ENCODE measurements at regions not wholly inside any gene's neighbourhood (a gene's known extent, or its start where the extent isn't known, plus 50 kb on each side); places are given as distances from the start of the nearest gene placed in this dataset.

DNA sequence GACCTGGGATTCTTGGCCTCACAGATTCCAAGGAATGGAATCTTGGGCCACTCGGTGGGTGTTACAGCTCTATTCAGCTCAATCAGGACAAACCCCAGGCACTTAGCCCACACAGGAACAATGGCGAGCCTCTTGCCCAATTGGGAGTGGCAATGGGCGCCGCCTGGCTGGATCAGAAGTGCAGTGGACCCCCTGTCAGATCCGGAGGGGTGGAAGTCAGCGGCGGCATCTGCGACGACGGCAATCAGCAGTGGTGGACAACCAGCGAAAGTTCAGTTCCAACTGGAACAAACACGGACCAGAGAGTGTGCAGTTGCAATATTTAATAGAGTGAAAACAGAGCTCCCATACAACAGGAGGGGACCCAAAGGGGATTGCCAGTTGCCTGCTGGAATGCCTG, 378.3 kb downstream of the CDH9 start:
- FAIRE-seq (no peak), DNase-seq (ENCODE audit: insufficient read length, low spot score) (no peak)
- no peak for TF ChIP-seq POLR2AphosphoS5 (IDR thresholded peaks at IDR 0.05; ENCODE audit: low read depth, low read length)
- no peak for TF ChIP-seq POU2F2 (IDR thresholded peaks at IDR 0.05; ENCODE audit: low read depth, low read length)
- TF ChIP-seq TAF1 (IDR thresholded peaks at IDR 0.05; ENCODE audit: low read depth, low read length) = no peak
- no peak for TF ChIP-seq SPI1 (IDR thresholded peaks at IDR 0.05; ENCODE audit: low read depth, low read length)
- TF ChIP-seq PAX5 (IDR thresholded peaks at IDR 0.05; ENCODE audit: insufficient read depth, low read length, severe bottlenecking) = no peak
- TF ChIP-seq POLR2A (IDR thresholded peaks at IDR 0.05; ENCODE audit: low read depth, low read length) = no peak

DNA sequence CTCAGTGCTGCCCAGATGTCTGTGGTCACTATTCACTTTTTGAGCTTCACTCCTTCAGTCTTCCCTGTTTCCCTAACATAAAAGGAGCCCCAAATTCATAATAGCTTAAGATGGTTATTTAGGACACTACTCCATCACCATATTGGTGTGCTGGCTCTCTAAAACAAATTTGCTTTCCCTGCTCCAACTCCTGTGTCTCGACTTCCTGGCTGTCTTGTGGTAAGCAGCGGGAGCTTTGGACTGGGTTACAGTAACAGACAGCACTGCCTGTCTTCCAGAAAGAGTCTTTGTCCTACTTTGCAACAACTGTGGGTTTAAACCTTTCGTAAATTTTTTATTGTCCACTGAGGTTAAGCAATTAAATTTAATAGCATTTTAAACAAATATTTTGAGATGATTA, 389.4 kb downstream of the CDH9 start:
- DNase-seq (ENCODE audit: insufficient read length, low spot score) (no peak), FAIRE-seq (no peak)
- TF ChIP-seq POU2F2 (IDR thresholded peaks at IDR 0.05; ENCODE audit: low read depth, low read length) (no peak), POLR2A (IDR thresholded peaks at IDR 0.05; ENCODE audit: low read depth, low read length) (no peak), PAX5 (IDR thresholded peaks at IDR 0.05; ENCODE audit: insufficient read depth, low read length, severe bottlenecking) (no peak), TAF1 (IDR thresholded peaks at IDR 0.05; ENCODE audit: low read depth, low read length) (no peak), SPI1 (IDR thresholded peaks at IDR 0.05; ENCODE audit: low read depth, low read length) (no peak), POLR2AphosphoS5 (IDR thresholded peaks at IDR 0.05; ENCODE audit: low read depth, low read length) (no peak)

DNA sequence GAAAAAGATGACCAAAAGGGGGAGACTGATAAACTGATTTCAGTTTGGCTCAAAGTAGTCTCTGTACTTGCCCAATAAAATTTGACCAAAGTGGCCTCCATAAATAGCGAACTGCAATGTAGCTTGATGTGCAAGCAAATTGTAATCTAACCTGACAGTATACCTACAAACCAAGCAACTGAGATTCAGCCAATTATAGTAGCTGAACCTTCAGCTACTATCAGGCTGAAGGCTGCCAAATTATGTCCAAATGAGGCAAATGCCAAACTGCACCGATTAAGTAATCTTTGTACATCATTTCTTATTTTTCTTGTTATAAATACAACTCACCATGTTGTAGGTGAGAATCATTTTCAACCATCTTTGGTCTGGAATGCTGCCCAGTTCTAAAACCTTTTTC, 390.6 kb downstream of the CDH9 start:
- DNase-seq (ENCODE audit: insufficient read length, low spot score) = no peak
- TF ChIP-seq POU2F2 (IDR thresholded peaks at IDR 0.05; ENCODE audit: low read depth, low read length) = no peak
- TF ChIP-seq SPI1 (IDR thresholded peaks at IDR 0.05; ENCODE audit: low read depth, low read length) = no peak
- no peak for TF ChIP-seq PAX5 (IDR thresholded peaks at IDR 0.05; ENCODE audit: insufficient read depth, low read length, severe bottlenecking)
- no peak for TF ChIP-seq POLR2AphosphoS5 (IDR thresholded peaks at IDR 0.05; ENCODE audit: low read depth, low read length)
- TF ChIP-seq TAF1 (IDR thresholded peaks at IDR 0.05; ENCODE audit: low read depth, low read length) = no peak
- TF ChIP-seq POLR2A (IDR thresholded peaks at IDR 0.05; ENCODE audit: low read depth, low read length) = no peak
- FAIRE-seq = no peak

DNA sequence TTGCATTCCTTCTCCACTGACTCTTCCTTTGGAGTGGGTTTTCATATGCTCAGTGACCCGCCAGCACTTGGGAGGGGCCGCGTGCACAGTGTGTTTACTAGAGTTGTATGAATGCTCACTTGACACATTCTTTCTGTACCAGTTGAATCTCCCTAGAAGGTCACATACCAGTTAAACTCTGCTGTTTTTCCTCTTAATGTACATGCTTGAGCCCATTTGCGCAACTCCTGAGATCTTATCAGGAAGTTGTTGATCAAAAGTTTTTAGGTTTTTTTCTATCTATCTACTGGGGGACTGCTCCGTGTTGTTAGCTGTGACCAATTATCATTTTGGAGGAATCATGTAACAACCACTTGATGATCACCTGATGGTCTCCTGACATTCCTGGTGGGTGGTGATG, 392.7 kb downstream of the CDH9 start:
- TF ChIP-seq POLR2AphosphoS5 (IDR thresholded peaks at IDR 0.05; ENCODE audit: low read depth, low read length) (no peak), PAX5 (IDR thresholded peaks at IDR 0.05; ENCODE audit: insufficient read depth, low read length, severe bottlenecking) (no peak), TAF1 (IDR thresholded peaks at IDR 0.05; ENCODE audit: low read depth, low read length) (no peak), POU2F2 (IDR thresholded peaks at IDR 0.05; ENCODE audit: low read depth, low read length) (no peak), SPI1 (IDR thresholded peaks at IDR 0.05; ENCODE audit: low read depth, low read length) (no peak), POLR2A (IDR thresholded peaks at IDR 0.05; ENCODE audit: low read depth, low read length) (no peak)
- no peak for FAIRE-seq
- no peak for DNase-seq (ENCODE audit: insufficient read length, low spot score)

DNA sequence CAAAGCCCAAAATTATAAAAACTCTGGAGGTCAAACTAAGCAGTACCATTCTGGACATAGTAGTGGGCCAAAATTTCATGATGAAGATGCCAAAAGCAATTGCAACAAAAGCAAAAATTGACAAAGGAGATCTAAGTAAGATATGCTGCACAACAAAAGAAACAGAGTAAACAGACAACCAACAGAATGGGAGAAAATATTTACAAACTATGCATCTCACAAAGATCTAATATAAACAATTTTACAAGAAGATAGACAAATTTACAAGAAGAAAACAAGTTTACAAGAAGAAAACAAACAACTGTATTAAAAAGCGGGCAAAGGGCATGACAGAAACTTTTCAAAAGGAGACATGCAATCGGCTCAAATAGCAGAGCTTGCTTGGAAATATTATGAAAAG, 396.9 kb downstream of the CDH9 start:
- DNase-seq (ENCODE audit: insufficient read length, low spot score) (no peak), FAIRE-seq (no peak)
- TF ChIP-seq PAX5 (IDR thresholded peaks at IDR 0.05; ENCODE audit: insufficient read depth, low read length, severe bottlenecking) = no peak
- TF ChIP-seq POLR2AphosphoS5 (IDR thresholded peaks at IDR 0.05; ENCODE audit: low read depth, low read length) = no peak
- no peak for TF ChIP-seq TAF1 (IDR thresholded peaks at IDR 0.05; ENCODE audit: low read depth, low read length)
- TF ChIP-seq SPI1 (IDR thresholded peaks at IDR 0.05; ENCODE audit: low read depth, low read length) = no peak
- no peak for TF ChIP-seq POU2F2 (IDR thresholded peaks at IDR 0.05; ENCODE audit: low read depth, low read length)
- no peak for TF ChIP-seq POLR2A (IDR thresholded peaks at IDR 0.05; ENCODE audit: low read depth, low read length)

DNA sequence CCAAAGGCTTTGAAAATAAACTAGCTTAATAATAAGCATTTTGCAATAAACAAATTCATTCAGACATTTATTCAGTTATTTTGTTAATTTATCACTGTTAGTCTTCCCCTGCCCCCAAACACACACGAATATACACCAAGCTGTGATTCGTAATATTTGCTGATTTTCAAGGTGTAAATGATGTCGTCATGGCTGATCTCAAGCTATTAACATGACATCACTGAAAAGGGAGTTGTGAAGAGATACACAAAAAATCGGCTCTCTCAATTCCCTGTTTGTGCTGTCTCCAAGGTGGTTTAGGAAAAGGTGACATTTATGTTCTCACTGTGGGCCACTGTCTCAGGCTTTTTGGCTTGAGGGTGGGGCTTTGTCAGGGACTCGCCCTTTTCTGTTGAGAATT, 413.3 kb downstream of the CDH9 start:
- TF ChIP-seq POLR2A (IDR thresholded peaks at IDR 0.05; ENCODE audit: low read depth, low read length) (no peak), SPI1 (IDR thresholded peaks at IDR 0.05; ENCODE audit: low read depth, low read length) (no peak), TAF1 (IDR thresholded peaks at IDR 0.05; ENCODE audit: low read depth, low read length) (no peak), PAX5 (IDR thresholded peaks at IDR 0.05; ENCODE audit: insufficient read depth, low read length, severe bottlenecking) (no peak), POLR2AphosphoS5 (IDR thresholded peaks at IDR 0.05; ENCODE audit: low read depth, low read length) (no peak), POU2F2 (IDR thresholded peaks at IDR 0.05; ENCODE audit: low read depth, low read length) (no peak)
- FAIRE-seq = no peak

DNA sequence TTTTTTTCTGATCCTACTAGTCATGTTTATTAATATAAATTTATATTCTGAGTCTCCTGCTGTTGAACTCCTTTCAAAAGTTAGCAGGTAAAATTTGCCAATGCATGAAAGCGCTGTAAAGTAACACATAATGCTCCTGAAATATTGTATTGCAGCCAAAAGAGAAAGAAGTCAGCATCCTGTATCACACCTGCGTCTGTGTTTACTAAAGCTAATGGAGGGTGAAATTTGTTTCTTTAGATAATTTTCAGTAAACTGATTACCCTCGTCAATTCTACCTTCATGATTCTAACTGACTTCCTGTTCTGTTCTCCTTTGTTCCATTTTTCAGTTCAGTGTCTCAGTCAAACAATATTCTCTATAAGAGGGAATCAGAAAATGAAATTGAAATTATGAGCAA, 415.4 kb downstream of the CDH9 start:
- TF ChIP-seq POU2F2 (IDR thresholded peaks at IDR 0.05; ENCODE audit: low read depth, low read length) (no peak), POLR2AphosphoS5 (IDR thresholded peaks at IDR 0.05; ENCODE audit: low read depth, low read length) (no peak), PAX5 (IDR thresholded peaks at IDR 0.05; ENCODE audit: insufficient read depth, low read length, severe bottlenecking) (no peak), SPI1 (IDR thresholded peaks at IDR 0.05; ENCODE audit: low read depth, low read length) (no peak), TAF1 (IDR thresholded peaks at IDR 0.05; ENCODE audit: low read depth, low read length) (no peak)
- FAIRE-seq = no peak
- DNase-seq (ENCODE audit: insufficient read length, low spot score) = no peak

More for the DNA sequence above, 413.3 kb downstream of the CDH9 start:
- no peak for DNase-seq (ENCODE audit: insufficient read length, low spot score)

DNA sequence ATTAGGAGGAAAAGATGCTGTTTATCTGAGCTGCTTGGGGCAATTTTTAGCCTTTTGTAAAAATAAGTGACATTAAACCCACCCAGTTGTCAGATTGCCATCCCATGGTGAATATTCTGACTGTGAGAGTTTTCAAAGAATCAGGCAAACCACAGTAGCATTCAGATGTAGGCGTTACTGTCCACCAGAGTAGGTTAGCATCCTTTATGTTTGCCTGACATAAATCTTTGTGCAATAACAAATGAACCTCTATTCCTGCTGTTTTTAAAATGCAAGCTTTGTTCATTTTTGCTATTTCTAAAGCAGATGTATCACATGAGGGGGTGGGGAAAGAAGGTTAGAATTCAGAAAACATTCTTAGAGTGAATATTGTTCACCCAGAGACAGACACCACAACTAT, 427.8 kb downstream of the CDH9 start:
- DNase-seq (ENCODE audit: insufficient read length, low spot score) (no peak), FAIRE-seq (no peak)
- no peak for TF ChIP-seq TAF1 (IDR thresholded peaks at IDR 0.05; ENCODE audit: low read depth, low read length)

DNA sequence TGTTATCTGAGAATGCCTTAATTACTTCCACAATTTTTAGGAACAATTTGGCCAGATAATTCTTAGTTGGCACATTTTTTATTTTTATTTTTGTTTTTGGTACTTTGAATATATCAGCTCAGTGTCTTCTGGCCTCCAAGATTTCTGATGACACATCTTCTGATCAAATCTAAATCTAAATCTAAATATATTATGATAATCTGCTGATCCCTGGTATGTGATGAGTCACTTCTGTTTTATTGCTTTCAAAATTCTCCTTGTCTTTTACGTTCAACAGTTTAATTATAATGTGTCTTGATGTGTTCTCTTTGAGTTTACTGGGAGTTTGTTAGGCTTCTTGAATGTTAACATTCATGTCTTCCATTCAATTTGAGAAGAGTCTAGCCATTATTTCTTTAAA, 436.8 kb downstream of the CDH9 start:
- DNase-seq (ENCODE audit: insufficient read length, low spot score) = no peak
- FAIRE-seq = no peak
- TF ChIP-seq POU2F2 (IDR thresholded peaks at IDR 0.05; ENCODE audit: low read depth, low read length) (no peak), POLR2A (IDR thresholded peaks at IDR 0.05; ENCODE audit: low read depth, low read length) (no peak), SPI1 (IDR thresholded peaks at IDR 0.05; ENCODE audit: low read depth, low read length) (no peak), TAF1 (IDR thresholded peaks at IDR 0.05; ENCODE audit: low read depth, low read length) (no peak), POLR2AphosphoS5 (IDR thresholded peaks at IDR 0.05; ENCODE audit: low read depth, low read length) (no peak), PAX5 (IDR thresholded peaks at IDR 0.05; ENCODE audit: insufficient read depth, low read length, severe bottlenecking) (no peak)

DNA sequence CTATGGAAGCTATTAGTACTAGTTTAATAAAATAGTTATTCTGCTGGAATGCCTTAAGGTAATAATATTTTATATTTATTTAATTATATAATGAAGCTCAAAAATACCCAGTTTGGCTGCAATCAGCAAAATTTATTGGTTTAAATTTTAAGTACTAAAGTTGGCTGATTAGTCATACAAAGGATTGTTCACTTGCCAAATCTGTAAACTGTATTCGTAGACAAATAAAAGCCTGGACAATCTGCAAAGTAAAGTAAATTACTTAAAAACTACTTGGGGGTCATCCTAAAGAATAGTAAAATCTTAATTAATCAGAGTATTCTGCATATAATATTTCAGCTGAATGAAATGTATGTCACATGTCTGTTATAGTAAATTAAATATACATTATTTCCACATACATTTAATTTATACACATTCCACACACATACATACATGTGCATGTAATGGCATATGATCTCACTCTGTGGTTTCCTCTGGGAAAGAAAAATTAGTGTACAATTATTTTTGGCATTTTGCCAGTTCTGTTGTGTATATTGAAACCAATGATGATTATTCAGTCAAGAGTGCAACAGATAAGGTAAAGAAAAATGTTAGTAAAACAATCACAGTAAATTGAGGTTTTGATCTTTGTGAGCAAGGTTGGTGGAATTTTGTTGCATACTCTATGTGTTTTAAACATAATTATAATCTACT, 455.9 kb downstream of the CDH9 start:
- FAIRE-seq = no peak
- TF ChIP-seq SPI1 (IDR thresholded peaks at IDR 0.05; ENCODE audit: low read depth, low read length) (no peak), POLR2AphosphoS5 (IDR thresholded peaks at IDR 0.05; ENCODE audit: low read depth, low read length) (no peak), POLR2A (IDR thresholded peaks at IDR 0.05; ENCODE audit: low read depth, low read length) (no peak), PAX5 (IDR thresholded peaks at IDR 0.05; ENCODE audit: insufficient read depth, low read length, severe bottlenecking) (no peak), POU2F2 (IDR thresholded peaks at IDR 0.05; ENCODE audit: low read depth, low read length) (no peak), TAF1 (IDR thresholded peaks at IDR 0.05; ENCODE audit: low read depth, low read length) (no peak)

More for the DNA sequence above, 455.9 kb downstream of the CDH9 start:
- no peak for DNase-seq (ENCODE audit: insufficient read length, low spot score)
